MM.1S (cell line): ENCODE measurements at regions not wholly inside any gene's neighbourhood (a gene's known extent, or its start where the extent isn't known, plus 50 kb on each side); places are given as distances from the start of the nearest gene placed in this dataset.

ENCODE experiments used
- CTCF ChIP-seq: fragments of 300-600 bp; sonication (generic); IDR thresholded peaks from 2 replicates; pipeline ENCODE4 v1.5.1; 2016; ENCODE audit warnings: antibody characterized with exemption, low read length, mixed read lengths
- EZH2 ChIP-seq: fragments of 300-600 bp; sonication (generic); optimal IDR thresholded peaks from 2 replicates; pipeline ENCODE3; 2017; ENCODE audit warnings: low read depth, mild to moderate bottlenecking, antibody characterized with exemption, low read length, mixed read lengths

GRCh38 chr5:171659896-171660295 is 125.7 kb upstream of the SMIM23 start:
- no peak for TF ChIP-seq CTCF
- no peak for TF ChIP-seq EZH2
